NCI-H69 (cell line): ENCODE measurements at regions not wholly inside any gene's neighbourhood (a gene's known extent, or its start where the extent isn't known, plus 50 kb on each side); places are given as distances from the start of the nearest gene placed in this dataset.

ENCODE experiments used
- DNase-seq: peaks from one replicate; lab custom pipeline; 2025; lab: John Stamatoyannopoulos, UW

- DNase-seq = peak; percentile 86
Observed at GRCh38 chr4:135605076-135605475, 1403.5 kb upstream of the PABPC4L start.

DNA sequence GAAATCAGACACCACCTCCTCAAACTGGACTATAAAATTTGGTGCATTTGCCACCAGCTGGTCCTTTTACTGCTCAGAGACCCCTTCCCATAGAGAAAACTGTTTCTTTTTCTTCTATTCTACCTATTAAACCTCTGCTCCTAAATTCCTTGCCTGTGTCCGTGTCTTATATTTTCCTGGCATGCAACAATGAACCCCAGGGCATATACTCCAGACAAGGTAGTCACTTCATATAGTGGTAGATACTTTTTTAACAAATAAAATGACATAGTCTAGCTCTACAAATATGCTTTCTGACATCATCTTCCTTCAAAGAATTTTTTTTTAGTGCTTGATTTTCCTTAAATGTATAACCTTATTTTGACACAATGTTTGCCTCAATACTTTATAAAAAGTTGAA lies 1402.9 kb upstream of the PABPC4L start:
- DNase-seq = no peak

GRCh38 chr4:135601351-135601750 lies 1399.8 kb upstream of the PABPC4L start:
- DNase-seq = no peak

DNA sequence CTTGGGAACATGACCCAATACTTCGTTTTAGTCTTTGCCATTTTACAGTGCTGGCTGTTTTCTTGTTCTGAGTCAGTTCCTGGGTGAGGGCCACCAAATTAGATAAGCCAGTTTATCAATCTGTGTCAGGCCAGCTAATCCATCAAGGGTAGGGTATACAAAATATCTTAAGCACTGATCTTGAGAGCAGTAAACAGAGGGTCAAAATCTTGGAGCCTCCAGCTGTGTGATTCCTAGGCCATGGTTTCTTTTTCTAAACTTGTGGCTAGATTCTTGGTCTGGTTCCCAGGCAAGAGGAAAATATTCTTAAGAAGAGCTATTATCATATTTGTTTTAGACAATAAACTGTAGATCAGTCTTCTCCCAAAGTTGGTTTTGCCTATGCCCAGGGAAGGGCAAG lies 1396.6 kb upstream of the PABPC4L start:
- DNase-seq = no peak

- DNase-seq = no peak
Observed at GRCh38 chr4:135594521-135594920, 1392.9 kb upstream of the PABPC4L start.

DNA sequence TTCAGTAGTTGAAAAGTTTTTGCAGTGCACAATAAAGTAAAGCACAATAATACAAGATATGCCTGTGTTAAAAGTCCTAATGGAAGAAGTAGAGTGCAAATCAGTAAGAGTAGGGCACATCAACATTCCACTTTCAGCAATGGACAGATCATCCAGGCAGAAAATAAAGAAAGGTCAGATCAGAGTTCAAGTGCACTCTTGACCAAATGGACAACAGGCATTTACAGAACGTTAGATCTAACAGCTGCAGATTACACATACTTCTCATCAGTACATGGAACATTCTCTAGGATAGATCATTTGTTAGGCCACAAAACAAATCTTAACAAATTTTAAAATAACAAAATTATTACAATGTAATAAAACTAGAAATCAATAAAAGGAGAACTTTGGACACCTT lies 1373.5 kb upstream of the PABPC4L start:
- DNase-seq = no peak

GRCh38 chr4:135573251-135573650 lies 1371.7 kb upstream of the PABPC4L start:
- DNase-seq = no peak

- no peak for DNase-seq
Observed at GRCh38 chr4:135564090-135564489, 1362.5 kb upstream of the PABPC4L start.

DNA sequence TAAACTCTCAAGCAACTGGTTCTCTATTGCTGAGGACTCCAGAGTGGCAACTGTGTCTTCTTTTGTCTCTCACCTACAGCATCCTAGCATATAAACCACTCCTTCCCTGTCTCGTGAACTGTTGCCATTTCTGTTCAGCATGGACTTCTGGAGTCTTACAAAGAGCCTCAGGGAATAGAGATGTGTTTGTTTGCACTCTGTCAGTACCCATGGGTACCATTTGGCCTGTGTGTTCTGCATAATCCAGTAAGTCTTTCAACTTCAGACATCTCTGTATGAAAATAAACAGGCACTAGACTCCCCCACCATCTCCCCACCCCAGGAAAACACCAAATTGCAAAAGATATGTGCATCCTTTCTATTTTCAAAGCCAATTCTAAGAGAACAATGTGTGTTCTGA lies 1351.6 kb upstream of the PABPC4L start:
- DNase-seq = peak; percentile 73

GRCh38 chr4:135552131-135552530 lies 1350.5 kb upstream of the PABPC4L start:
- DNase-seq = no peak

DNA sequence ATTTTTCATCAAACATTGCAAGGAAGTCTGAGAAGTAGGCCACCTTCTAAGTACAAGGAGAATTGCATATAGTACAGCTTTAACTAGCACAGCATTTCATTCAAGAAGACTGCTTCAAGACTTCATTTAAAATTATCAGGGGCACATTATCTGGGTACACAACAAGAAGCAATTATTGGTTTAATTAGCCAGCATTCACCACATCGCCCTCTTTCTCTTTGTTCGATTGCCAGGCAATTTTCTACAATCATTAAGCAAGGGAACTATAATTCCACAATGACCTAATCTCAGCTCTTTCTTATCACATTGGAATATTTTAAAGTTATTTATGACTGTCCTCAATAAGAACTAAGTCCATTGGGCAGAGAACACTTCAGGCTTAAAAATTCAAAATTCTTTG lies 1347.1 kb upstream of the PABPC4L start:
- peak; percentile 17 for DNase-seq

DNA sequence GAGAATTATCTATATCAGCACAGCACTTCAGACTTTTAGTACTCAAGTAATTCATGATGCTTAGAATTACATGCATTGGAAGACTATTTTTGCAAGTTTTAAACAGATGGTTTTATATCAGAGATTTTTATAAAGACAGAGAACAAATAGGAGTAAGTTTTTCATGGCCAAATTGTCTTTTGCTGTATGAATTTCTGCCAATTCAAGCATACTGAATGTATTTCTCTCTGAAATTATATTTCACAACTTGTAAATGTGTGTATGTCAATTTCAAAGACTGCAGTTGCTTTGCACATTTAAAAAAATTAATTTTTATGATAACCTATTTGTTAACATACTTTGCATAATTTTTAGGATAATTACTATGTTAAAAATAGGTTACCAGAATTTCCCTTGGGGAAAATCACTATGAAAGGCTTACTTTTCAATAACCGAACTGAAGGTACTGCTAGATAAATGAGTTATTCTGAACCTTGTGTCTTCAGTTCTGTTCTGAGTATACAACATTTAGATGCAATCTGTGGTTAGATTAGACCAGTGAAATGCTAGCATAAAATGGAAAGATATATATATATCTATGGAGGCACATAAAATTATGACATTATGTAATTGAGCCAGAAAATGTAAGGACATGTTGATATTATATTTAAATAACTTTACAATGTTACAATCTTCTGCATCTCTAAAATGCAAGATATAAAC lies 1344.2 kb upstream of the PABPC4L start:
- peak; percentile 4 for DNase-seq

DNA sequence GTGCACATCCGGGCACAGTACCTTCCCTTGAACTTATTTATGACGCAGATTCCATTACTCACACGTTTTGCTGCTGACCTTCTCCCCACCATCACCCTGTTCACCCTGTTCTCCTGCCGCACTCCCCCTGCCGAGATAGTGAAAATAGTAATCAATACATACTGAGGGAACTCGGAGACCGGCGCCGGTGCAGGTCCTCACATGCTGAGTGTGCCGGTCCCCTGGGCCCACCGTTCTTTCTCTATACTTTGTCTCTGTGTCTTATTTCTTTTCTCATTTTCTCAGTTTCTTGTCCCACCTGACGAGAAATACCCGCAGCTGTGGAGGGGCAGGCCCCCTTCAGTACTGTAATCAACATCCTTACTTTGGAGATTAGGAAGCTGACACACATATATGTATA lies 1337.1 kb upstream of the PABPC4L start:
- no peak for DNase-seq

DNA sequence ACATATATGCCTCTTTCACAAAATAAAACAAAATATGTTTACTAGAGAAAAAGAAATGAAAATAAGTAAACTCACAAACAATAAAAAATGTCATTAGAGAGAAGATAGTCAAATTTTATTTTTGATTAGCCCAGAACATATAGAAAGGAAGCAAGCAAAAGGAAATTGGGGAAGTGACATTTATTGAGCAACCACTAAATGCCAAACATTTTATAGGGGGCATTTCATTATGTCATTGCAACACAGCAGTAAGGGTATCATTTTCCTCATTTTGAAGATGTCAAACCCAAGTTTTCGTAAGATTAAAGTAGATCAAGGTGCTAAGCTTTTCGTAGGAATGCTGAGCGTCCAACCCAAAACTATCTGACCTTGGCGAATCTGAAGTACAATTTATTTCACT lies 1331.5 kb upstream of the PABPC4L start:
- no peak for DNase-seq

DNA sequence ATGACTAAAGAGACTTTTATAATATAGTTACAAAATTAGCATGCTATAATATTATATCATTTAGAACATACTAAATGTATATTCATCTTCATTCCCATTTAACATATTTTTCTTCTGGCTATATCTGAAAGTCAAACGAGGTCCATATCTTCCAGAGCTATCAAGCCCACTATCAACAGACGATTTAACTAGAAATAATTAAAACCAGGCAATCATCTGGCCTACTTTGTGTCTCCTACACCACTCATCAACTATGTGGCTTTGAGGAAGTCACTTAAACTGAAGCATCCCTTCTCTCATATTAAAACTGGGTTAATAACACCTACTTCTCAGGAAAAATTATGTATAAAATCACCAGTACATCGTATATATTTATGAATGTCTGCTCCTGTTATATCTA lies 1330.5 kb upstream of the PABPC4L start:
- no peak for DNase-seq

- no peak for DNase-seq
Observed at GRCh38 chr4:135515295-135515694, 1313.7 kb upstream of the PABPC4L start.

- no peak for DNase-seq
Observed at GRCh38 chr4:135510582-135510981, 1309.0 kb upstream of the PABPC4L start.

GRCh38 chr4:135508006-135508714 lies 1306.6 kb upstream of the PABPC4L start:
- no peak for DNase-seq

DNA sequence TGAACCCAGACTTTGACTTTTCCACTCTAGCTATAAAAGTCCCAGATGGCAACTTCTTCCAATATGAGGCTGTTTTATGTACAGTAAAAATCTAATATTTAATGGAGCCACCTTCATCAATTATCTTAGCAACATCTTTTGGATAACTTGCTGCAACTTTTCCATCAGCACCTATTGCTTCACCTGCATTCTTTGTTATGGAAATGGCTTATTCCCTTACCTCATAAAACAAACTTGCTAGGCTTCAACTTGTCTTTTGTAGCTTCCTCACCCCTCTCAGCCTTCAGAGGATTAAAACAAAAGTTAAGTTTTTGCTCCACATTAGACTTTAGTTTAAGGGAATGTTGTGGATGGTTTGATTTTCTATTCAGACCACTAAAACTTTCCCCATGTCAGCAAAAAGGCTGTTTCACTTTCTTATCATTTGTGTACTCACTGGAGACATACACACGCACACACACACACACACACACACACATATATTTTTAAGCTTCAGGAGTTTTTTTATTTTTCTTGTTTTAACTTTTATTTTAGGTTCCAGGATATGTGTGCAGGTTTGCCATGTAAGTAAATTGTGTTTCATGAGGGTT lies 1296.1 kb upstream of the PABPC4L start:
- no peak for DNase-seq

DNA sequence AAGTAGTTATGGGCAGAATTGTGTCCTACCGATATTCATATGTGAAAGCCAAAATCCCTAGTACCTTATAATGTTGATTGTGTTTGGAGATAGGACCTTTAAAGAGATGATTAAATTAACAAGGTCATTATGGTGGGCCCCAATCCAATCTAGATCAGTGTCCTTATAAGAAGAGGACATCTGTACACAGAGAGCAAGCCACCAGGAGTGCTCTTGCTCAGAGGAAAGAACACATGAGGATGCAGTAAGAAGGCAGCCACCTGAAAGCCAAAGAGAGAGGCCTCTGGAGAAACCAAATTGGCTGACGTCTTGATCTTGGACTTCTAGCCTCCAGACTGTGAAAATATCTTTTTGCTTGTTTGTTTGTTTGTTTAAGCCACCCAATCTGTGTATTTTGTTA lies 1290.8 kb upstream of the PABPC4L start:
- peak; percentile 5 for DNase-seq

DNA sequence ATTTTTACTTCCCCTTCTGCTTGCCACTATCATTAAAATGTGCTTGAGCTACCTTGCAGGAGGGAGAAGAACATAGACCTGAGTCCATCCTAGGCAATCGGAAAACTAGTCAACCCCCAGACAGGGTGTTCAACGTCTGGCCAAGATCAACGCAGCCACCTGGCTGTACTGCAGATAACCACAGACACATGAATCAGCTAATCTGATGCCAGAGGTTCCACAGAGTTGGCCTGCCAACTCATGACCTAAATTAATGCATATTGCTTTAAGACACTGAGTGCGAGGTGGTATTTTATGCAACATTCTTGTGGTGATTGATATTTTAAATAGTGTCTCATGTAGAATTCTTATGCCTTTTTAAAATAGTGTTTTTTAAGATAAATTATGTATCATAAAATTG lies 1283.8 kb upstream of the PABPC4L start:
- peak; percentile 13 for DNase-seq

DNA sequence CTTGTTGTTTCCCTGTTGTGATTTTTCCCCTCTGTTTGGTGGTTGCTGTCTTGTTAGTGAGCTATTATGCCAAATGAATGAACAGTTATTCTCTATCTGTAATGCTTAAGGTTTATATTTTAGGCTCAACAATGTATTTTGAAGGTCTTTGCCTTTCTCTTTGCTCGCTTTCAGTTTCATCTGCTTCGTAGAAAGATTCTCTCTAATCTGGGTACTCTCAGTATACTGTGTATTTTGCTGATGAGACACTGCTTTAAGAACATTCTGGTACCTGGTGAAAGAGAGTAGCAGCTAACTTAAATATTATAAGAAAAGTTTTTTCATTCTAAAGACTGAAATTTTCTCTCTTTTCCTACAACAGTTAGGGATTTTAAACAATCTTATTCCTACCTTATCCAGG lies 1274.7 kb upstream of the PABPC4L start:
- no peak for DNase-seq

DNA sequence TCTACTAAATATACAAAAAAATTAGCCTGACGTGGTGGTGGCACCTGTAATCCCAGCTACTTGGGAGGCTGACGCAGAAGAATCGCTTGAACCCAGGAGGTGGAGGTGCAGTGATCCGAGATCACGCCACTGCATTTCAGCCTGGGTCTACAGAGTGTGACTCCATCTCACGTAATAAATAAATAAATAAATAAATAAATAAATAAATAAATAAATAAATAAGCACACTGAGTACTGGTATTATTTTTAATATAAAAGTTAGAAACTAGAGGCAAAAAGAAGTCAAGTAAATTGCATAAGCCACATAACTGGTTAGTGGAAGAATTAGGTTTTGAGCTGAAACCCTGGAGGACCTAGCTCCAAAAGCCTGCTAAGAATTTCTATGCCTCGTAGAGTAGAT lies 1262.7 kb upstream of the PABPC4L start:
- DNase-seq = no peak
